ENCODE measurements at regions not wholly inside any gene's neighbourhood (a gene's known extent, or its start where the extent isn't known, plus 50 kb on each side); places are given as distances from the start of the nearest gene placed in this dataset.
"Not testable (repeated sequence)": the region's sequence is repeated elsewhere in the genome, so short reads cannot be mapped to it uniquely, and the experiment has no call there.

DNA sequence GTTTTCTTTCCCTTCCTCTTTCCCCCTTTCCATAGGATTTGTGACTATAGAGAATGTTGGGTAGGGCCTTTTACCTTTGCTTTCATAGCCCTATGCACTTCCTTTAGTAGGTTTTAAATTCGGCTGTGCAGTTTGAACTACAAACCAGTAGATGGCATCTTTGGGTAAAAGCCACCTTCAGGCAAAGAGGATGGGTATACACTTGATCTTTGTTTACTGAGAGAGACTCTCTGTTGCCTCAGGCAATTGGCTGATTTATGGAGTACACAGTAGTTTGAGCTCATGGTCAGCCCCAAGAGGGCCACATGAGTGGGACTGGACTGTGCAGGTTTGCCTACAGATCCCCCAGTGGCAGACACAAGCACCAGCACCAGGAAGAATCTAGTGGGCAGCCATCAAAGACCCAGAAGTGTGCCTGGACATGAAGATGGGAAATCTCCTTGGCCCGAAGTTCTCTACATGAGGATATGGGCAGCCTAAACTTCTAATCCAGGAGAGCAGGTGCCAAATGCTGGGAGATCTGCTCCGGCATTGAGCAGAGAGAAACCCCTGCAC, 1304.3 kb upstream of the DDX18 start:
- DNase-seq, result no peak

DNA sequence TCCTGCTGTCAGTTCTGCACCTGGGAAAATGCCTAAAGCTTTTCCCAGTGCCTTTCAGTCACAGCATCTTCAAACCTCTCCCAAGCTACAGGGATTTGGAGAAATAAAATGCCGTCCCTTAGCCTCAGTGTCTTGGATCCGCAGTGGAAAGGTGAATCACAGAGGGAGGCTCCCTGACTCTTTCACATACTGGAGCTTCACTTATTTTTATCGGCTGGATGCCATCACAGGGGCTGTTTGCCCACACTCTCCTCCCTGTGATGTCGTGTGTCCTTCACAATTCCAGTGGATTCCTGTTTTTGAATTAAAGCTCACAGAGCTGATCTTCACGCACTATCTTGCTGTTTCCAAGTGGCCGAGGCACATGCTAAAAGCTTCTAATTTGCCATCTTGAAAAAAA, 1303.1 kb upstream of the DDX18 start:
- DNase-seq, result no peak

DNA sequence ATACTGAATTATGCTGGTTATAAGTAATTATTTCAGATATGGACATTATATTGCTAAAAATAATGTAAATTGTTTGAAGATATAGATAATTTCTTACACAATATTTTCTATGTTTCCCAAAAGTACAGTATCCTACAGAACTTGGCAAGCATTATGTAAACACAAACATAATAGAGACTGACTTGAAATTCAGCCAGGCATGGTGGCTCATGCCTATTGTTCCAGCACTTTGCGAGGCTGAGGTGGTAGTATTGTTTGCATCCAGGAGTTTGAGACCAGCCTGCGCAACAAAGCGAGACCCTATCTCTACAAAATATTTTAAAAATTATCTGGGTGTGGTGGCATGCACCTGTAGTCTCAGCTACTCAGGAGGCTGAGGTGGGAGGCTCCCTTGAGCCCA, 1300.5 kb upstream of the DDX18 start:
- DNase-seq, result no peak

DNA sequence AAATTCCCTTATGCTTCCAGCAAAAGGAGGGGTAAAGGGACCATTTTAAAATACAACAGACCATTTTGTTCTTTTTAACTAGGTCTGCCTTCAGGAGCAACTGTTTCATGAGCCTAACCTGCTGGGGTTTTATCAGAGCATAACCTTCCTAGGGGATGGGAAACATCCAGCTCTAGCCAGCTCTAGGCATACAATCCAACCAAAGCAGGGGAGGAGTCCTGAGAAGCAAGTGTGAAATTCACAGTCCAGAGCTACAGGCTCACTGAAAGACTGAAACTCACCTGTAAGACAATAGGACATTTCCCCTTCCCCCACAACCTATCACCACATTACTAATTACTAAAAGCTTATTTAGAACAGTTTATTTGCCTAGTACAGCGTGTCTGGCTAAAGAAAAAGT, 1296.6 kb upstream of the DDX18 start:
- no peak for DNase-seq

DNA sequence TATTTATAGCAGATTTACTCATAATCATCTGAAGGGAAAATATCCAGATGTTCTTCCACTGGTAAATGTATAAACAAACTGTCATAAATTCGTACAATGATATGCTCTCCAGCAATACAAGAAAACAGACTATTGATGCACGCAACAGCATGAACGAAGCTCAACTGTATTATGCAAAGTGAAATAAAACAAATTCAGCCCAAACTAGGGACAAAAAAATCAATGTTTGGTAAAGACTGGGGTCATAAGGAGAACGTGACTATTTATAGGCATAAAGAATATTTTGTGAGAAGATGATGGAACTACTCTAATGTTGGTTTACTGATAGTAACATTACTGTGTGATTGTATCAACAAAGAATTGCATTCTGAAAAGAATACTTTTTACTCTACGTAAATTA, 1276.7 kb upstream of the DDX18 start:
- DNase-seq, result no peak

DNA sequence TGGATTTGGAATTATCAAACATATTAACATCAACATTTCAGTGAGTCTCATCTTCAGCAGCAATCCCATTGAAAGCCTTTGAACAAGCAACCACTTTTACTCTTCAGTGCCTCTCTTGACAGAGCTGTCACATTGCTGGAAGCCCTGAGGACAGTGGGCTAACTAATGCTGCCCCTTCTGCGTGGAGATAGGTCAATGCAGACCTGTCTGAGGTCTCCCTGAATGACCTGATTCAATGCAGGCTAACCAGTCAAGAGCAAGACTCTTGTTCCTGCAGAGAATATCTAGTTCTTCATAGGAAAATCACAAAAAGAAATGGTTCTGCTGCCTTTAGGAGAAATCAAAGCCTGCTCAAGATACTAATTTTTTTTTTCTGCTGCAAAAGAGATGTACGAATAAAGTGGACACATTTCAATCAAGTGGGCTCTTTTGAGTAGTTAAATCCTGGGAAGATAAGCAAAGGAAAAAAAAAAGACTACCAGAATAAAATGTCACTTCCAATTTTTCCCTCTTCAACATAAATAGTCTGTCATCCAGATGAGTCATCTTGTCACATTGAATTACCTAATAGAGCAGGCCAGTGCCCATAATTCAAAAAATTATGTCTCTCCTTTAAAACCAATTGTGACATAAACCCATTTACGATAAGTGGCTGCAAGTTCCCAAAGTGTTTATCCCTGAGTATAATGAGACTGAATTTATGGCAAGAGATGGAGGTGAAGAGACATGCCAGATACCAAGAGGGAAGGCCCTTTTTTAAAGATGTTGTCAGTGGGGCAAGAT, 1269.0 kb upstream of the DDX18 start:
- no peak for DNase-seq

DNA sequence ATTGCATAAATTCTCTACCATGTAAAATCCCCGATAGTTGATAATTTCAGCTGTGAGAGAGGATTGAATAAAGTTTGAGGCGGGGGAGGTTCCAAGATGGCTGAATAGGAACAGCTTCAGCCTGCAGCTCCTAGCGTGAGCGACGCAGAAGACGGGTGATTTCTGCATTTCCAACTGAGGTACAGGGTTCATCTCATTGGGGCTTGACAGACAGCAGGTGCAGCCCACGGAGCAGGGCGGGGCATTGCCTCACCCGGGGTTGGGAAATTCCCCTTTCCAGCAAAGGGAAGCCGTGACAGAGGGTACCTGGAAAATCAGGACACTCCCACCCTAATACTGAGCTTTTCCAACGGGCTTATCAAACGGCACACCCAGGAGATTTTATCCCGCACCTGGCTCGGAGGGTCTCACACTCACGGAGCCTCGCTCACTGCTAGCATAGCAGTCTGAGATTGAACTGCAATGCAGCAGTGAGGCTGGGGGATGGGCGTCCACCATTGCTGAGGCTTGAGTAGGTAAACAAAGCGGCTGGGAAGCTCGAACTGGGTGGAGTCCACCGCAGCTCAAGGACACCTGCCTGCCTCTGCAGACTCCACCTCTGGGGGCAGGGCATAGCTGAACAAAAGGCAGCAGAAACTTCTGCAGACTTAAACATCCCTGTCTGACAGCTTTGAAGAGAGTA, 1261.6 kb upstream of the DDX18 start:
- DNase-seq, result not testable (repeated sequence)

DNA sequence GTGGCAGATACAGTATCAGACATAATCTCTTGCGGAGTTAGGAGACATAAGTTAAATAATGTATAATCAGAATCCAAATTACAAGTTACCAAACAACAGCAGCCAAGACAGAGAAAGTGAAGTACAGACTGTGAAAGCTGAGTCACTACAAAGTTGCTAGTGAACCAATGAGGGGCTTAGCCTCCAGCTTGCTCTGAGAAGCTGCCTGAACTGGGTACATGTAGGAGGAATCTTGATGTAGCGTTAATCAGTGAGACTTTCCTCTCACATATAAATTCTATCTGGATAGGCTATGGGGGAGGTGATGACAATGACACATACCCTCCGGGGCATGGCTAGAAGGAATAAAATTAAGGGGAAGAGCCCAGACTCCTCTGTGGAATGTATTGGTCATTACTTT, 1234.3 kb upstream of the DDX18 start:
- DNase-seq, result no peak

DNA sequence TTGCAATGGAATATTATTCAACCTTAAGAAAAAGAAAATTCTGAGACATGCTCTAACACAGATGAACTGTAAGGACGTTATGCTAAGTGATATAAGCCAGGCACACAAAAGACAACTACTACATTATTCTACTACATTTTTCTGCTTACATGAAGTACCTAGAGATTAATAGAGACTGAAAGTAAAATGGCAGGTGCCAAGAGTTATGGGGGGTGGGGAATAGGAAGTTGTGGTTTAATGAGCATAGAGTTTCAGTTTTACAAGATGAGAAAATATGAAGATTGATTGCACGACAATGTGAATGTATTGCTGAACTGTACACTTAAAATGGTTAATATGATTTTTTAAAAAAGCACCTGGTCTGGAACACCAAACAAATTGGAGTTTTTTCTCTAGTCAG, 1231.6 kb upstream of the DDX18 start:
- no peak for DNase-seq

DNA sequence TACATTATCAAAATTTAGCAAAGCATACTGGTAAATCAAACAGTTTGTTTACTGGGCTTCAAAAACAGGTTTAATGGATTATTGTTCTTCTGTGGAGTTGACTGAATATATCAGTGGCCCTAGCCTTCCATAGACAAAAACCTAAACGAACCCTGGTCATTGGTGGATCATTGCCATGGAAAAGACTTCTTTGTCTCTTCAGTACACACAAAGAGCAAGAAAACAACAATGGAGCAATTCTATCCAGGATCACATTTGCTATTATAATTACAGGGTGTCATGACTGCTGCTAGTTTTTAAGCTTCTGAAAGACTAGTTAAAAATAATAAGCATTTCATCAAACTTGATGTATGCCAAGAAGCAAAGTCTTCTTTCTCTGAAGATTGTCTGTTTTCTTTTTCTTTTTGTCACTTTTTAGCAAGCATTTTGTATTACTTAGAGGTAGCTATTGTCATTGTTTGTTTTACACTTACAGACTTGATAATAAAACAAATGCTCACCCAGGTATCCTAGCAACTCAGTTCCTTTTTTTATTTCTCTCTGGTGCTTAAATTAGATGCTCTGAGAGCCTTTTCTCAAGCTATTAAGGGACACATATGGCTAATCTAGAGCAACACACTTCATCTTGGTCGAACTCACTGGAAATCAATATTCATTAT, 1228.7 kb upstream of the DDX18 start:
- no peak for DNase-seq

DNA sequence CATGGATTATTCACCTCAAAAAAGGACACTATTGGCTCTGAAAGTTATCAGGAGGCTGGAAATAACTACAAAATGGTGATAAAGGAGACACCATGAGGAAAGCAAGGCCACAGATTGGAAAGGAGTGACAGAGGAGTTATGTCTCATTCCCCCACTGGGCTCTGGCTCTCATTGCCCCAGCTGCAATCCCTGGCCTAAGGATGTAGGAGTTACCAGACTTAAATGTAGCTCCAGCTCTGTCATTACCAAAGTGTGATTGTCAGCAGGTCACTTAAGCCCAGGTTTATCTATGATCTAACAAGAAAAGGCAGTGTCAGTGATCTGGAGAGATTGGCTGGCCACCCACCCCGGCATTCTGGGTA, 1228.2 kb upstream of the DDX18 start:
- DNase-seq, result no peak
